ENCODE measurements at regions not wholly inside any gene's neighbourhood (a gene's known extent, or its start where the extent isn't known, plus 50 kb on each side); places are given as distances from the start of the nearest gene placed in this dataset.

DNA sequence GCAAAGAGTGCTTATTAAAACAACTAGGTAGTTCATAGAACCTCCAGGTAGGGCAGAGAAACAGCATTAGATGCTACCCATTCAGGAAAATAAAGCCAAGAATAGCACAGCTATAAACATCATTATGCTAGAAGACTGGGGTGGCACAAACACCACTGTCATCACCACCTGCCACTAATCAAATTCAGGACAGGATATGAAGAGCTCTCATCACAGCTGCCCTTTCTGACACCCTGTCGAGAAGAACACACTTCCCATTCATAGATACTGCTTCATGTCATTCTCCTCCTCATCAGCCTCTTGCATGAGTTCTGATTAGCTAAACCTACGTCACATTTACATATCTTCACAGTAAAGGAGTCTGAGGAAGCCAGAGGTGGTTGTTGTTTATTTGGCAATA is 692.3 kb upstream of the HS3ST1 start:
- TF ChIP-seq CTCF (IDR thresholded peaks at IDR 0.05) (no peak), POLR2AphosphoS5 (IDR thresholded peaks at IDR 0.05) (no peak), POLR2A (IDR thresholded peaks at IDR 0.05) (no peak)
